ENCODE measurements at regions not wholly inside any gene's neighbourhood (a gene's known extent, or its start where the extent isn't known, plus 50 kb on each side); places are given as distances from the start of the nearest gene placed in this dataset.
"Not testable (repeated sequence)": the region's sequence is repeated elsewhere in the genome, so short reads cannot be mapped to it uniquely, and the experiment has no call there.

DNA sequence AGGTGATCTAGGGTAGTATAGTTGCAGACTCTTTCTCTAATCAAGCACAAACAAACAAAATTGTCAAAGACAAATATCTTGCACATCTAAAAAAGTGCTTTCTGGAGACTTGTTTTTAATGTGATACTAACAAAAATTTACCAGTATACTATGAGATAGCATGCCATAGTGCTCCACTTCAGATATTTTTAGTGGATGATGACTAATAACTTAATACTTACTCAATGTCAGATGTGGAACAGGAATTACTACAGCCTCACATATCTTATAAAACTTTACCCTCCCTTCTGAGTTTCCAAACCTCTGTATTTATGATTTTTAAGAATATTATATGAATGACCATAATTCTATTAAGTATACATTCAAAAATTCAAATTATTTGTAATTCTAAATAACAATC lies 1162.0 kb upstream of the SLC39A10 start:
- Histone ChIP-seq H3K36me3 (ENCODE audit: control insufficient read depth in 1 of 2, insufficient read depth in 2 of 2, low read length in 2 of 2) (no peaks in the 10 kb centered on the region), H3K27ac (ENCODE audit: low read depth, low read length) (no peak overlapping the region), H3K4me1 (ENCODE audit: control insufficient read depth in 1 of 2, insufficient read depth in 2 of 2, low read length in 2 of 2) (no peaks in the 10 kb centered on the region), H3K9ac (ENCODE audit: low read depth in 1 of 2, low read length in 2 of 2) (no peak overlapping the region), H3K9me3 (ENCODE audit: control insufficient read depth in 1 of 2, low read length in 2 of 2) (no peaks in the 10 kb centered on the region), H3K4me3 (ENCODE audit: low read depth in 1 of 2, low read length in 2 of 2) (no peak overlapping the region), H3K27me3 (ENCODE audit: control insufficient read depth in 1 of 2, insufficient read depth in 2 of 2, low read length in 2 of 2) (no peaks in the 10 kb centered on the region)

DNA sequence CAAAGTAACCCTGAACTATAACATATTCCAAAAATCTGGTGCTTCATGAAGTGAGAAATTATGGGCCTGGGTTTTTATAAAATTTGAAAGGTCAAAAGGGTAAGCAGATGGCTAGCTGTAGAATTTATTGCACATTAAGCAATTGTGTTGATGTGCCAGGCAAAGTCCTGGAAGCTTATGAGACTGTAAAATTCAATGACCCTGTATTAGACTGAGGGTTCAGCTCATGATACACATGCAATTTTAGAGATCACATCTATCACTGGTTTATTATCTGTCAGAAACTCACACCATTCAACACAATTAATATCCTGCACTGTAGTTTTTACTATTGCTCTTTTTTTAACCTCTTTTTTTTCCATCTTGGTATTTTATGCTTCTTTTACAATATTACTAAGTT lies 1162.6 kb upstream of the SLC39A10 start:
- Histone ChIP-seq H3K27me3 (ENCODE audit: control insufficient read depth in 1 of 2, insufficient read depth in 2 of 2, low read length in 2 of 2) (no peaks in the 10 kb centered on the region), H3K9me3 (ENCODE audit: control insufficient read depth in 1 of 2, low read length in 2 of 2) (no peaks in the 10 kb centered on the region), H3K4me1 (ENCODE audit: control insufficient read depth in 1 of 2, insufficient read depth in 2 of 2, low read length in 2 of 2) (no peaks in the 10 kb centered on the region), H3K9ac (ENCODE audit: low read depth in 1 of 2, low read length in 2 of 2) (no peak overlapping the region), H3K4me3 (ENCODE audit: low read depth in 1 of 2, low read length in 2 of 2) (no peak overlapping the region), H3K36me3 (ENCODE audit: control insufficient read depth in 1 of 2, insufficient read depth in 2 of 2, low read length in 2 of 2) (no peaks in the 10 kb centered on the region), H3K27ac (ENCODE audit: low read depth, low read length) (no peak overlapping the region)

DNA sequence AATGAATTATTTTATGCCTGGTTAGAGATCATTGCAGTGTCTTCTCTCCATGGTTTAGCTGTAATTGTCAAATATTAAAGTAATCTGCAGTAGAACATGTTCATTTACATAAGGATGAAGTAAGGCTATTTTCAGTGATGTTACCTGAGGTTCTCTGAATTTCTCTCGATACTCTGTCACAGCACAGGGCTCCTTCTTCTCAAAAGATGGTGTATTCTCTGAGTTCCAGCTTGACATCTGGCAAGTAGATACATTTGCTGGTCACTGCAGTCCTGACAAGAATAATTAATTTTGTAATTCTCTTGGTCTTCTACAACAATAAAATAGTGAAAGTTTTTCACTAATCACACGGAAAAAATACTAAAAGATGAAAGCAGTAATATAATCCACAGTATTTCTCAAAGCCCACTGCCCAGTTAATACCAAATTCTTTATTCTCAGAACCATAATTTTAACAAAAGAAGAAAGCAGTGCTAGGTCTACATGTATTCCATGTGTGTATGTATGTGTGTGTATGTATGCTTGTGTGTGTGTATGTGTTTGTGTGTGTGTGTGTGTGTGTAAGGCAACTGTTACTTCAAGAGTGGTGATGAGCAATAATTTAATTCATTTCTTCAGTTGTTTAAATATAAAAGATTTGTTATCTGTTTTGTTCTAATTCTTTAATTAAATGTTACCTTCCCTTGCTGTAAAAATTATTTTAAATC lies 1165.5 kb upstream of the SLC39A10 start:
- Histone ChIP-seq H3K4me3 (ENCODE audit: low read depth in 1 of 2, low read length in 2 of 2) (no peak overlapping the region), H3K36me3 (ENCODE audit: control insufficient read depth in 1 of 2, insufficient read depth in 2 of 2, low read length in 2 of 2) (no peaks in the 10 kb centered on the region), H3K4me1 (ENCODE audit: control insufficient read depth in 1 of 2, insufficient read depth in 2 of 2, low read length in 2 of 2) (no peaks in the 10 kb centered on the region), H3K9ac (ENCODE audit: low read depth in 1 of 2, low read length in 2 of 2) (no peak overlapping the region), H3K27ac (ENCODE audit: low read depth, low read length) (no peak overlapping the region), H3K9me3 (ENCODE audit: control insufficient read depth in 1 of 2, low read length in 2 of 2) (no peaks in the 10 kb centered on the region), H3K27me3 (ENCODE audit: control insufficient read depth in 1 of 2, insufficient read depth in 2 of 2, low read length in 2 of 2) (no peaks in the 10 kb centered on the region)

DNA sequence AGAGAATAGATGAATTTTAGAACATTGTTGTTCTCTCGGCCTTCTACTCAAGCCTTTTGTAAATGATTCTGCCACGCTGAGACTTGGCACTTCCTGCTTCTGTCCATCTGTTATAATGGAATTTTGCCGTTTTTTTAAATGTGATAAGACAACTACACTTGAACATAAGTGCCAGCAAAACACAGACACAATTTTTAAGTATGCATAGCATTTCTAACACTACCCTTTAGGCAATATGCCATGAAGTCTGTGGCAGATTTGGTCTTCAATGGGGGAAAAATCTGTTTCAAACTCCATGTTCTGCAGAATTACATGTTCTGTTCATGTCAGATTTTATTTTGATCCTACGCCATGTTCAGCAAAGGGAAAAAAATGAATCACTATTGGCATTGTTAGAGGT lies 1170.7 kb upstream of the SLC39A10 start:
- Histone ChIP-seq H3K9me3 (ENCODE audit: control insufficient read depth in 1 of 2, low read length in 2 of 2) (no peaks in the 10 kb centered on the region), H3K4me1 (ENCODE audit: control insufficient read depth in 1 of 2, insufficient read depth in 2 of 2, low read length in 2 of 2) (no peaks in the 10 kb centered on the region), H3K9ac (ENCODE audit: low read depth in 1 of 2, low read length in 2 of 2) (no peak overlapping the region), H3K4me3 (ENCODE audit: low read depth in 1 of 2, low read length in 2 of 2) (no peak overlapping the region), H3K27ac (ENCODE audit: low read depth, low read length) (no peak overlapping the region), H3K27me3 (ENCODE audit: control insufficient read depth in 1 of 2, insufficient read depth in 2 of 2, low read length in 2 of 2) (no peaks in the 10 kb centered on the region), H3K36me3 (ENCODE audit: control insufficient read depth in 1 of 2, insufficient read depth in 2 of 2, low read length in 2 of 2) (no peaks in the 10 kb centered on the region)

DNA sequence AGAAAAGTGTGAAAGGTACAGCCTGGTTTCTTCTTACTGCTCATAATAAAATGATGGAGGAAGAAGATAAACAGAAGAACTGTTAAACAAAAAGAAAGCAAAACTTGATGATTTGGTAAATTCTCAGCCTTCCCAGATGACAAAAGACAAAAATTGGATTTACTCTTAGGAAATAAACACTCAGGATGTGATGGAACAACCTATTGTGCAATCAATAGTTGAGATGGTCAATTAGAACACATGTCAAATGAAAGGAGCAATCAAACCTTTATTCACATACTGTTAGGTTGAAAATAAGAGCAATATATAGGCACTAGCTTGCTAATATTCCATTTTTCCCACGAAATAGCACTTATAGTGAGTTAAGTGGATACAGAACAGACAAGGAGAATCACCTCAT lies 1174.0 kb upstream of the SLC39A10 start:
- no peak overlapping the region for H3K9ac ChIP-seq (ENCODE audit: low read depth in 1 of 2, low read length in 2 of 2)
- H3K27me3 ChIP-seq (ENCODE audit: control insufficient read depth in 1 of 2, insufficient read depth in 2 of 2, low read length in 2 of 2): no peaks in the 10 kb centered on the region

DNA sequence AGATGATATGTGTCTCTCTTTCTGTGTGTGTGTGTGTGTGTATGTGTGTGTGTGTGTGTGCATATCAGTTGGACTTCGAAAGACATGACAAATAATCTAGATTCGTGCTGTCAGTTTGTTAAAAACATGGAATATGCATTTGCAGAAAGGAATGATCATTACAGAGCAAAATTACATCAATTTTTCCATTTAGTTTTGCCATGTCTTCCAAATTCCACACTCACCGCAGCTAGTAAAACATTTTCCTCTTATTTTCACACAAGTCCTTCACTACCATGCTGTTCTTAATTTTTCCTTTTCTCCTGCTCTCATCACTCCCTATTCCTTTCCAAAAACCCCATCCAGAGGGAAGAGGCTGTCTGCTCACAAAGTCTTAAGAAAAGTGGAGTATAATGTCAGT lies 1191.4 kb upstream of the SLC39A10 start:
- Histone ChIP-seq H3K4me1 (ENCODE audit: control insufficient read depth in 1 of 2, insufficient read depth in 2 of 2, low read length in 2 of 2) (no peaks in the 10 kb centered on the region), H3K36me3 (ENCODE audit: control insufficient read depth in 1 of 2, insufficient read depth in 2 of 2, low read length in 2 of 2) (no peaks in the 10 kb centered on the region), H3K9ac (ENCODE audit: low read depth in 1 of 2, low read length in 2 of 2) (no peak overlapping the region), H3K27ac (ENCODE audit: low read depth, low read length) (no peak overlapping the region), H3K4me3 (ENCODE audit: low read depth in 1 of 2, low read length in 2 of 2) (no peak overlapping the region), H3K27me3 (ENCODE audit: control insufficient read depth in 1 of 2, insufficient read depth in 2 of 2, low read length in 2 of 2) (no peaks in the 10 kb centered on the region), H3K9me3 (ENCODE audit: control insufficient read depth in 1 of 2, low read length in 2 of 2) (no peaks in the 10 kb centered on the region)

More for the DNA sequence above, 1174.0 kb upstream of the SLC39A10 start:
- no peaks in the 10 kb centered on the region for H3K9me3 ChIP-seq (ENCODE audit: control insufficient read depth in 1 of 2, low read length in 2 of 2)
- no peak overlapping the region for H3K4me3 ChIP-seq (ENCODE audit: low read depth in 1 of 2, low read length in 2 of 2)
- H3K36me3 ChIP-seq (ENCODE audit: control insufficient read depth in 1 of 2, insufficient read depth in 2 of 2, low read length in 2 of 2): no peaks in the 10 kb centered on the region
- no peak overlapping the region for H3K27ac ChIP-seq (ENCODE audit: low read depth, low read length)
- H3K4me1 ChIP-seq (ENCODE audit: control insufficient read depth in 1 of 2, insufficient read depth in 2 of 2, low read length in 2 of 2): no peaks in the 10 kb centered on the region

DNA sequence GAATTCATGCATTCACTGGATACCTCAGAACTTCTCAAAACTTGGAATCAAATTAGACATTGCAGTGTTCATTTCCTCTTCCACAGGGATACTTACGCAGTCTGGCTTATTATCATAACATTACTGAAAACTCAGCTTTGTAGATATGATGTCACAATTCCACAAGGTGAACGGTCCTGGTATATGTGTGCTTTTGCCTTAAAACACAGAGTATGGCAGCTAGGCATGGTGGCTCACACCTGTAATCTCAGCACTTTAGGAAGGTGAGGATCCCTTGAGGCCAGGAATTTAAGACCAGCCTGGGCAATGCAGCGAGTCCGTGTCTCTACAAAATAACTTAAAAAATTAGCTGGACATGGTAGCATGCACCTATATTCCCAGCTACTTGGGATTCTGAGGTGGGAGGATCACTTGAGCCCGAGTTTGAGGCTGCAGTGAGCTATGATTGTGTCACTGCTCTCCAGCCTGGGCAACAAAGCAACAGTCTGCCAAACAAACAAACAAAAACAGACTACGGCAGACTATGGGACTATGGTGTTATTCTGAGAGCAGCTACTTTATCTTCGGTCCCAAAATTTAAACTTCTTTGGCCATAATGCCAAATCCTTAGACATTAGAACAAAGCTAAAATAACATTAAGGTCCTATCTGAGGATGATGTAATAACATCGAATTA lies 1191.9 kb upstream of the SLC39A10 start:
- Histone ChIP-seq H3K9me3 (ENCODE audit: control insufficient read depth in 1 of 2, low read length in 2 of 2) (no peaks in the 10 kb centered on the region), H3K27me3 (ENCODE audit: control insufficient read depth in 1 of 2, insufficient read depth in 2 of 2, low read length in 2 of 2) (no peaks in the 10 kb centered on the region), H3K36me3 (ENCODE audit: control insufficient read depth in 1 of 2, insufficient read depth in 2 of 2, low read length in 2 of 2) (no peaks in the 10 kb centered on the region), H3K4me3 (ENCODE audit: low read depth in 1 of 2, low read length in 2 of 2) (no peak overlapping the region), H3K9ac (ENCODE audit: low read depth in 1 of 2, low read length in 2 of 2) (no peak overlapping the region), H3K4me1 (ENCODE audit: control insufficient read depth in 1 of 2, insufficient read depth in 2 of 2, low read length in 2 of 2) (no peaks in the 10 kb centered on the region), H3K27ac (ENCODE audit: low read depth, low read length) (no peak overlapping the region)

DNA sequence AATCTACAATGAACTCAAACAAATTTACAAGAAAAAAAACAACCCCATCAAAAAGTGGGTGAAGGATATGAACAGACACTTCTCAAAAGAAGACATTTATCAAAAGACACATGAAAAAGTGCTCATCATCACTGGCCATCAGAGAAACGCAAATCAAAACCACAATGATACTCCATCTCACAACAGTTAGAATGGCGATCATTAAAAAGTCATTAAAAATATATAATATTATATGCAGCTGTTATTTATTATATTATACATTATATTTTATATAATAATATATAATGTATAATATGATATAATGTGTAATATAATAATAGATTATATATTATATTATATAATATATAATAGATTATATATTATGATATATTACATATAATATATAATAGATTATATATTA lies 1194.1 kb upstream of the SLC39A10 start:
- H3K9me3 ChIP-seq (ENCODE audit: control insufficient read depth in 1 of 2, low read length in 2 of 2); H3K27me3 ChIP-seq (ENCODE audit: control insufficient read depth in 1 of 2, insufficient read depth in 2 of 2, low read length in 2 of 2); H3K9ac ChIP-seq (ENCODE audit: low read depth in 1 of 2, low read length in 2 of 2); H3K4me1 ChIP-seq (ENCODE audit: control insufficient read depth in 1 of 2, insufficient read depth in 2 of 2, low read length in 2 of 2); H3K36me3 ChIP-seq (ENCODE audit: control insufficient read depth in 1 of 2, insufficient read depth in 2 of 2, low read length in 2 of 2); H3K27ac ChIP-seq (ENCODE audit: low read depth, low read length); H3K4me3 ChIP-seq (ENCODE audit: low read depth in 1 of 2, low read length in 2 of 2): not testable (repeated sequence)

DNA sequence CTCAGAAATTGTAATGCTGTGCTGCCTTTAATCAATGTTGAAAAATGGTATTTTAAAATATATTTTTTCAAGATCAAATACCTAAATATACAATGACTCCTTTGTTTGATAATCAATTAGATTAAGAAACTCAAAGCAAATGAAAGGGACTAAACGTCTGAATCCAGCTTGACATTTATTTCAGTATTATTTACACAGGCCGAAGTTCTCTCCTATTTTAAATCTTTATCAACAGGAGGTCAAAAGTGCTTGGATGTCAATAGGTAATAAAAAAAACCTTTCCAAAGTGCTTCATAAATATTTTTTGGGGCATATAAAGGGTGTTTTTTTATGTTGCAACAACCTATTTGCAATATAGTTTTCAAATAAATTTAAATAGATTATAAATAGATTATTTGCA lies 1201.7 kb upstream of the SLC39A10 start:
- Histone ChIP-seq H3K36me3 (ENCODE audit: control insufficient read depth in 1 of 2, insufficient read depth in 2 of 2, low read length in 2 of 2) (no peaks in the 10 kb centered on the region), H3K27ac (ENCODE audit: low read depth, low read length) (no peak overlapping the region), H3K9ac (ENCODE audit: low read depth in 1 of 2, low read length in 2 of 2) (no peak overlapping the region), H3K9me3 (ENCODE audit: control insufficient read depth in 1 of 2, low read length in 2 of 2) (no peaks in the 10 kb centered on the region), H3K27me3 (ENCODE audit: control insufficient read depth in 1 of 2, insufficient read depth in 2 of 2, low read length in 2 of 2) (no peaks in the 10 kb centered on the region), H3K4me1 (ENCODE audit: control insufficient read depth in 1 of 2, insufficient read depth in 2 of 2, low read length in 2 of 2) (no peaks in the 10 kb centered on the region), H3K4me3 (ENCODE audit: low read depth in 1 of 2, low read length in 2 of 2) (no peak overlapping the region)

DNA sequence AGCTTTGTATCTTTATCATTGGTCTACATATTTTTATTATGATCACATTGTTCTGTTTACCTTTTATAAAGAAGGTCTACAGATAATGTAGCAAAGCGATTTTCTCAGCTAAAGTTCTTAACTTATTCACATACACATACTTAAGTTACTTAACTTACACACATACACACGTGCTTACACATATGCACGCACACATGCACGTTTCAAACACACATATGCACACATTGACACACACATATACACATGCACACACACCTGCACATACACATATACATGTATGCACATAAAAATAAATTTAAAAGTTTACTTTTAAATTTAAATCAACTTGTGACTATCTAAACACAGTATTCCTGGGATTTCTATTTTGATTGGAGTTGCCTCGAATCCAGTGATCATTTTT lies 1204.5 kb upstream of the SLC39A10 start:
- Histone ChIP-seq H3K9me3 (ENCODE audit: control insufficient read depth in 1 of 2, low read length in 2 of 2) (no peaks in the 10 kb centered on the region), H3K4me1 (ENCODE audit: control insufficient read depth in 1 of 2, insufficient read depth in 2 of 2, low read length in 2 of 2) (no peaks in the 10 kb centered on the region), H3K27me3 (ENCODE audit: control insufficient read depth in 1 of 2, insufficient read depth in 2 of 2, low read length in 2 of 2) (no peaks in the 10 kb centered on the region), H3K36me3 (ENCODE audit: control insufficient read depth in 1 of 2, insufficient read depth in 2 of 2, low read length in 2 of 2) (no peaks in the 10 kb centered on the region), H3K4me3 (ENCODE audit: low read depth in 1 of 2, low read length in 2 of 2) (no peak overlapping the region), H3K27ac (ENCODE audit: low read depth, low read length) (no peak overlapping the region), H3K9ac (ENCODE audit: low read depth in 1 of 2, low read length in 2 of 2) (no peak overlapping the region)

All from duodenal mucosa (tissue), 2 donors.